HG02678 (cell line): ENCODE measurements at regions not wholly inside any gene's neighbourhood (a gene's known extent, or its start where the extent isn't known, plus 50 kb on each side); places are given as distances from the start of the nearest gene placed in this dataset.
"Not testable (repeated sequence)": the region's sequence is repeated elsewhere in the genome, so short reads cannot be mapped to it uniquely, and the experiment has no call there.

Experiments used
- ATAC-seq: cut with Tn5 transposase; IDR thresholded peaks from one replicate; pipeline ENCODE4 v1.9.1; 2021; ENCODE audit warnings: mild to moderate bottlenecking, moderate library complexity; ENCODE audit not compliant: unreplicated experiment

DNA sequence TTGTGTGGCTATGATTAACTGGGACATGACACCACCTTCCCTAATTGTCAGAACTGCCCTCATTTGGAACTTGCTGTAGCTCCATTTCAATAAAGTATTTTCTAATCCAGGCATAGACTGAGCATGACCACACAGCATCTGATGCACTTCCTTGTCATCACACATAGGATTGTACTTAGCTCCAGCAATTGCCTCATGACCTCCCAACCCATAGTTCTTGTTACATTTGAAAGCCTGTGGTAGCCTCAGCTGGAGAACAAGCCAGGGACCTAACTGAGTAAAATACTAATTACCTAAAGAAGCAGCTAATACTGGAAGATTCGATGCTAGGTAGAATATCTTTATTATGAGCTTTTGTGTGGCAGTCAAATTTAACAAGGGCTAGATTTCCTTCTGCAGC, 187.3 kb upstream of the KIF2B start:
- no peak for ATAC-seq

DNA sequence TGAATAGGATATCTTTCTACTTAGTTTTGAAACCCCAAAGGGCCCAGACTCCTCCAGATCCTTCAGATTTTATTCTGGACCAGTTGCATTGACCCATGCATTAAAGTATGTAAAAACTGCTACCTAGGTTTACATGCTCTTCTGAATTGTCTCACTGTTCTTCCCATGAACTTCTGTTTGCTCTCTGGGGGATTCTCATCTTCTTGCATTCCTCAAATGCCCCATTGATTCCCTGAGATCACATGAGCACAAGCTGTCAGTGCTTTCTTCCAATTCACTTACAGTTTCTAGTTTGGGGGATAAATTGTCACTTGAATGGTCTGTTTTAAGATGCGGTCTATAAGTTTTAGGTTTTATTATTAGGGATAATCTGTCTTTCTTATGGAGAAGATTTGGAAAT, 188.9 kb upstream of the KIF2B start:
- ATAC-seq = no peak

DNA sequence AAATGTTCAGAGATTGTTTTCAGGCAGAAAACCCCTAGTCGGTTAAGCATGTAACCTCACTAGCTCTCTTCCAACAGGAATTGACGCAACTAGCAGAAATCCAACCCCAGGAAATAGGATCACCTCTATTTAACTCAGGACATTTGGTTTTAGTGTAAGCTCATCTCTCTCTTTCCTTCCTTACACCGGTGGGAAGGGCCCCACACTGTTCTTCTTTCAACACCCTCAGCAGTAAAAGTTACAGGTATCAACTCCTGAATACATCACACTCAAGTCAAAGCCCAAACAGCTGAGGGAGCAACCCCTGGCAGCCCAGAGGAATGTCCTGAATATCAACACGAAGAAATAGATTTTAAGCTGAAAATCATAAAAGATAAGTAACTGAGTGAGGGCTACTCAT, 191.2 kb upstream of the KIF2B start:
- ATAC-seq = no peak

DNA sequence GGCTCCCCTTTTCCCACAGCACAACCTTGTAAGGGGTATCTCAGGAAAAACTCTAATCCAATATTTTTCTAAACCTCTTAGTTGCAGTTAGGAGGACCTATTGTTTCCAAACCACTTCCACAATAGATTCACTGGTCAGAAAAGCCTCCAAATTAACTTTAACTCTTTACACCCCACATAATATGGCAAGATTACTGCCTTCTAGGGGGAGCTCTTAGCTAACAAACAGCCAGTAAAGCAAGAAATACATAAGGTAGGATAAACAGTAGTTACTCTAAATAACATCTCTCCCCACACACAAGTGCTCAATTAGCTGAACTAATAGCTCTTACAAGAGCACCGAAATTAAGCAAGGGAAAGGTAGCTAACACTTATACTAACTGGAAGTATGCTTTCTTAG, 192.1 kb upstream of the KIF2B start:
- ATAC-seq = no peak

DNA sequence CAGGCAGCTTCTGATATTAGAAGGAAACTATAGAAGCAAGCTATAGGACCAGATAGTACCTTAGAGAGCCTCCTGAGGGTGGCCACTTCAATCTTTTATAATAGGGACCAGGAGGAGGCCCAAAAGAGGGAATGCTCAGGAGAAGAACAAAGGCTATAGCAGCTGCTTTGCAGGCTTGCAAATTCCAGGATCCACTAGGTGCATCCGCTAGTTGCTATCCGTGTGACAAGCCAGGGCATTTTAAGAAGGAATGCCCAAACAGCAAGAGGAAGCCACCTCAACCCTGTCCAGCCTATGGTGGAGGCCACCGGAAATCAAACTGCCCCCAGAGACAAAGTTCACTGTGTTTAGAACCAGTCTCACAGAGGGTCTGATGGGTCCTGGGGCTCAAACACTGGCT, 192.6 kb upstream of the KIF2B start:
- no peak for ATAC-seq

DNA sequence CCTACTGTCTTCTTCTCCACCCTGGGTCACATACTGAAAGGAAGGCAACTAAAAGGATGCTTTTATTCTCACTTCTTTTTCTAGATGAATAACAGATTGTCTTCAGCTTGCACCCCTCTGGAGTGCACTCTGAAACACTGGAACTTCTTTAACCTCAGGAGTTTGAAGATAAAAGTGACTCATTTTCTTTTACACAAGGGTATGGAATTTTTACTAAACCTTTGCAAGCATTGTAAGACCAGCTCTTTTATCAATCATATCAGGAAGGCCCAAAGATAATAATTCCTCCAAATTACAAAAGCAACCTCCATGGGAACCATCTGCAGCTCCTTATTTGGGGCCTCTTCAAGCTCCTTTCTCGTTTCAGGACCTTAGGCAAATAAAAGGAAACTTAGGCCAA, 193.5 kb upstream of the KIF2B start:
- no peak for ATAC-seq

DNA sequence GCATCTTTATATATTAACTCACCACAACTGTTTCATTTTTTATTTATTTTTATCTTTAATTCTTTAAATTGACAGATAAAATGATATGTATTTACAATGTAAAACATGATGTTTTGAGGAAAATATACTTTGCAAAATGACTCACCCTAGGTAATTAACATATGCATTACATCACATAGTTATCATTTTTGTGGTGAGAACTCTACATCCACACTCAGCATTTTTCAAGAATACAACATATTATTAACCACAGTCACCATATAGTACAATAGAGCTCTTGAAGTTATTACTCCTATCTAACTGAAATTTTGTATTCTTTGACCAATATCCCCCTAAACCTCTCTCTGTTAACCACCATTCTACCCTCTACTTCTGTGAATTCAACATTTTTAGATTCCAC, 194.7 kb upstream of the KIF2B start:
- no peak for ATAC-seq

DNA sequence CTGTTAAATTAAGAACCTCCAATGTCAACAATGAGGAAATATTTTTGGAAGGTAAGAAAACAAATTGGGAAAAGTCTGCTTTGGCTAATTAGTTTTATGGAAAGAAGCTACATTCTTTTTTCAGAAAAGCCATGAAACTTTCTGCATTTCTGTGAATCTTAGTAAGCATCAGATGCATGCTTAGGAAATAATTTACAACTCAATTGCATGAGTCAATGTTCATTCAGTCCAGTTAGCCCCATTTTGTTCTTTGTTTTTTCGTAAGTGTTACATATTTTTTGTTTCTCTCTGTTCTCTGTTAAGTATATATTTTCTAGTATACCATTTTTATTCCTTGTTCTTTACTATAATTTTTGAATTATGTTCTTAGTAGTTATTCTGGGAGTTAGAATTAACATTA, 195.2 kb upstream of the KIF2B start:
- no peak for ATAC-seq

DNA sequence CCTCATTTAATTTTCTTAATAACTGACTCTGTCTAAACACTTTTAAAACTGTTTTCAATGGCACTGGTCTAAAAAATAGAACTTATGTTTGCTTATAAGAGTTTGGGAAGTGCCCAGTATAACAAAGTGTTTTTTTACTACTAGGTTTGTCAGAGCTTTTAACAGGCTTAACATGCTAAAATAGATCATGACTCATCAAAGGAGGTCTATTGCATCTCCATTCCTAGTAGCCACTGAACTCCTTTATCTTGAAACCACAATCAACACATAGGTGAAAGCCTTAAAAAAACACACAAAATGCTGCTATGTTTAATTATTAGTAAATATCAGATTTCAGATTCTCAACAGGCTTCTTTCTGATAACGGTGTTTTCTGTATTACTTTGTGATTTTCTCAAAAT, 196.4 kb upstream of the KIF2B start:
- ATAC-seq = no peak

DNA sequence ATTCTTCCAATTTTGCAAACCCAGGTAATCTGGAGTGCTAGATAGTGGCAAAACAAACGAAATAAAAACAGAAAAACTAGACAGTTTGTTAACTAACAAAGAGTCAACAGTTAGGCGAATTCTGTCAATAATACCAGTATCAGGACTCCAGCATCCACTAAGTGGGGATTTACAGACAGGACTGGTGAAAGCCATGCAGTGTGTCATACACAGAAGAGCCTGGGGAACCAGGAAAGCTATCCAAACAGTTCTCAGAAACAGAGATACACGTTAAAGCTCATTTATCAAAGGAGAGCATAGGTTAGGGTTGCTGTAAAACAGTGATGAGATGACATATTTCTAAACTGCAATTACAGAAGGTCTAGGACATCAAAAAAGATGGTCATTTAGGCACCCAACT, 203.7 kb upstream of the KIF2B start:
- ATAC-seq = no peak

DNA sequence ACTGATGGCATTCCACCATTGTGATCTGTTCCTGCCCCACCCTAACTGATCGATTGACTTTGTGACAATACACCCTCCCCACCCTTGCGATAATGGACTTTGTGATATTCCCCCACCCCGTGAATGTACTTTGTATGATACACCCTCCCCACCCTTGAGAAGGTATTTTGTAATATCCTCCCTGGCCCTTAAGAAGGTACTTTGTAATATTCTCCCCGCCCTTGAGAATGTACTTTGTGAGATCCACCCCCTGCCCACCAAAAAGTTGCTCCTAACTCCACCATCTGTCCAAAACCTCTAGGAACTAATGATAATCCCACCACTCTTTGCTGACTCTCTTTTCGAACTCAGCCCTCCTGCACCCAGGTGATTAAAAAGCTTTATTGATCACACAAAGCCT, 214.5 kb upstream of the KIF2B start:
- ATAC-seq = not testable (repeated sequence)

DNA sequence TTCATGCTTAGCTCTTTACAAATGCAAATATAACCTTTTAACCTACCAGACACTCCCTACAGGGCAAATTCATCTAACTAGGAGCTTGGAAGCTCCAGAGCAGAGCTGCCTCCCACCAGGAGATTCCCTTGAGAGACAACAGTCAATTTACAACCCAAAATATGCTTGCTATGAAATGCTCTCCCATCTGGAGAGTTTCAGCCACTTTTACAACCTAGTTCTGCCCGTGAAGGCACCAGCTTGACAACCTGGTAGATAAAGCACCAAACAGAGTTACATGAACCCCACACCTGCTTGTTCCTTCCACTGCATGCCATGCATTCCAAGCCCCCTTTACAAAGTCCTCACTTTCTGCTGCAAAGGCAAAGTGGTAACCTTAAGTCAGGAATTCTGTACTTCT, 215.3 kb upstream of the KIF2B start:
- ATAC-seq = no peak

DNA sequence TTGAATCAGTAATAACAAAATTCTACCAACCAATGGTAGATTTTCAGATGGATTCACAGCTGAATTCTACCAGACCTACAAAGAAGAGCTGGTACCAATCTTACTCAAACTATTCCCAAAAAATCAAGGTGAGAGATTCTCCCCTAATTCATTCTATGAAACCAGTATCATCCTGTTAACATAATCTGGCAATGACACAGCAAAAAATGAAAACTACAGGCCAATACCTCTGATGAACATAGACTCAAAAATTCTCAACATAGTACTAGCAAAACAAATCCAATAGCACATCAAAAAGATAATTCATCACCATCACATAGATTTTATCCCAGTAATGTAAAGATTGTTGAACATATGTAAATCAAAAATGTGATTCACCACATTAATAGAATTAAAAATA, 234.4 kb upstream of the KIF2B start:
- no peak for ATAC-seq

DNA sequence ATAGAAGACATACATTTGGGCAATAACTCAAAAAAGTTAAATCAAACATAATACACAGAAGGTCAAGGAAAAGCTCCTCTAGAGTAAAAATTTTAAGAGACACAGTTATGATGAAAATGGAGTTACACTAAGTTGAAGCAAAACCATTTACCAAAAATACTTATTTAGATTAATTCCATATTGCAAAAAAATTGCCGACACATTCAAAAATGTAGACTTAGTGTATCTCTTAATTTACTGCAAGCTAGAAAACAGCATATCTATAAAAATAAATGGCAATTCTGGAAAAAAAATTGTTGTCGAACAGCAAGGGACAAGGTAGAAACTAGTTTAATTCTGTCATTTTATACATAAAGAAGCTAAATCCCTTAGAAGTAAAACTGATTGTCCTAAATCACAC, 248.7 kb upstream of the KIF2B start:
- ATAC-seq = no peak

DNA sequence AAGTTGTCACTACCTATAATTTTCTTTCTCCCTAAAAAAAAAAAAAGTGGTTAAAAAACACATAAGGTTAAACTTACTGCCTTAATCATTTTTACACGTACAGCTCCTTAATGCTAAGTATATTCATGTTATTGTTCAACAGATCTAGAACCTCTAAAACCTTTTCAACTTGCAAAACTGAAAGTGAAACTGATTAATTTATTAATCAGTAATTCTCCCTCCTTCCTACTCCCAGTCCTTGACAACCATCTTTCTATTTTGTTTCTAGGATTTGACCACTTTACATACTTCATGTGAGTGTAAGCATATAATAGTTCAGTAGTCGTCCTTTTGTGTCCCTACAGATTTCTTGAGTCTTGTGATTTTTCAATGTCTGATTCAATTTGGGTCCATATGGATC, 251.4 kb upstream of the KIF2B start:
- ATAC-seq = no peak

DNA sequence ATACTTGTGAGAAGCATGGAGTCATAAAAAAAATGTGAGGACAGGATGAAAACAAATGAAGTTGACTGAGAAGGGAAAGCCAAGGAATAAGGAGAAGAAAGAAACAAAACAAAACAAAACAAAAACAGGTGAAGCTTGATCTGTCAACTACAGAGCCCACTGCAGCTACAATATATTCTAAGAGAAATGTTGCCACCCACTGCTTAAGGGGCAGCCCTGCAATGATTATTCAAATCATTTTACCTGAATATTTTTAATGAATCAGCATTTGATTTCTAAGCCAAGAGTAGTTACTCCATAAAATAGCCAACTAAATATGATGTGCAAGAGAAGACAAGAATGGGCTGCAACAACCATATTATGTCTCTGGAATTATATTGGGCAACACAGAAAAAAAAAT, 252.0 kb upstream of the KIF2B start:
- no peak for ATAC-seq

DNA sequence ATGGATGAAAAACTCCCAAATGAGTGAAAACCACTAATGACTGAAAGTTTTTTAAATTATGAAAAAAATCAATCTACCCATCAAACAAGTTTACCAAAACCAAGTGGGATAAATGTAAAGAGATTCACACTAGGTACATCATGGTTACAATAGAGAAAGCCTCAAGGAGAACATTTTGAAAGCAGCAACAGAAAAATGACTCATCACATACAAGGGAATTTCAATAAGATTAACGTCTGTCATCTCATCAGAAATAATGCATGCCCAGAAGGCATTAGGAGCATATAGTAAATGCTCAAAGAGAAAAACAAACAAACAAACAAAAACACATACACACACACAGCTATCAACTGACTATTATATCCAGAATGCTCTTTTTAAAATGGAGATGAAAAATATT, 261.8 kb upstream of the KIF2B start:
- ATAC-seq = no peak

DNA sequence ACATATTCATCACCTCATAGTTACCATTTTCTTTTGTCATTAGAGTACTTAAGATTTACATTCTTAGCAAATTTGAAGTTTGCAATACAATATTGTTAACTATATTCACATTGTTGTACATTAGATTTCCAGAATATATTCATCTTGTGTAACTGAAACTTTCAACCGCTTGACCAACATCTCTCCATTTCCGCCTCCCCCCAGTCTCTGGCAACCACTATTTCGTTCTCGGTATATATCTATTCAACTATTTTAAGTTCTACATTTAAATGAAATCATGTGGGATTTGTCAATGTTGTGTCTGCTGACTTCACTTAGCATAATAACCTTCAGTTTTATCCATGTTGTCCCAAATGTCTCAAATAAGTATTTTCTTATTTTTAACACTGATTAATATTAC, 274.5 kb upstream of the KIF2B start:
- ATAC-seq = no peak

DNA sequence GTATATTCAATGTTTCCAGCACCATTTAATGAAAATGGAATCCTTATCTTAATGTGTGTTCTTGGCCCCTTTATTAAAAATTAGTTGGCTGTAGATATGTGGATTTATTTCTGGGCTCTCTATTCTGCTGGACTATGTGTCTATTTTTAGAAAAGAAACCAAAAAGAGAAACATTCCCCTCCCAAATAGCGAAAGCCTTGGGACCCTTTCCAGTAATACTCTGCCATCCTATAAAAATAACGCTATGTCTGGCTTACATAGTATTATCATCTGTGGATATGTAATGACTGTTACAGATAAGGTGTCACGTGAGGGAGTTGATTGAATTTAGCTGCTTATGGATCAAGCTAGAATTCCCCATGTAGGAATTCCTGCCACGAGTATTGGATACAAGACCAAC, 279.3 kb upstream of the KIF2B start:
- ATAC-seq = no peak

DNA sequence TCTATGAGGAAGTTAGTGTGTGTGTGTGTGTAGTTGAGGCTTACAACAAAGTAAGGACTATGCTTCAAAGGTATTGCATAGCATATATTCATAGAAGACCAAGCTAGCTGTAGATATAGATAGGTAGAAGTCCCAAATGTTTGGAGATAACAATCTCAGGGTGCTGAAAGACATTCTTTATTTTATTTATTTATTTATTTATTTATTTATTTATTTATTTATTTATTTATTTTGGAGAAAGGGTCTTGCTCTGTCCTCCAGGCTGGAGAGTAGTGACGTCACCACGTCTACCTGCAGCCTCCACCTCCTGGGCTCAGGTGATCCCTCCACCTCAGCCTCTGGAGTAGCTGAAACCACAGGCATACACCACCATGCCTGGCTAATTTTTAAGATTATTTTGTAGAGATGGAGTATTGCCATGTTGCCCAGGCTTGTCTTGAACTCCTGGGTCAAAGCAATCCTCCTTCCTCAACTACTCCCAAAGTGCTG, 284.6 kb upstream of the KIF2B start:
- no peak for ATAC-seq

DNA sequence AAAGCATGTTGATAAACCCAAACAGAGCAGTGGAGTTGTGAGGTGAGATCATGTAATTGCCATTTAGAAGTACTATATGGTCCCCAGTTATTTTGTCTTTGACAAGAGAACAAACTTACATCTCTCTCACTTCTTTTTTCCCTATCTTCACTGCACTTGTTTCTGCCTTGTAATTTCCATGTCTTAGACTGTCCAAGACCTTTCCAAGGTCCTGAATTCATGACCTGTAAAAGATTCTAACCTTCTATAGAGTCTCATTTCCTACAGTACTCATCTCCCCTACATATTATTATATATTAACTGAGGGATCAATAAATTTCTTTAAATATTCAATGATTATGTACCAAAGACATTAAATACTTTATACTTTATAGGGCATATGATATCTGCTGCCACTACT, 295.3 kb upstream of the KIF2B start:
- no peak for ATAC-seq

DNA sequence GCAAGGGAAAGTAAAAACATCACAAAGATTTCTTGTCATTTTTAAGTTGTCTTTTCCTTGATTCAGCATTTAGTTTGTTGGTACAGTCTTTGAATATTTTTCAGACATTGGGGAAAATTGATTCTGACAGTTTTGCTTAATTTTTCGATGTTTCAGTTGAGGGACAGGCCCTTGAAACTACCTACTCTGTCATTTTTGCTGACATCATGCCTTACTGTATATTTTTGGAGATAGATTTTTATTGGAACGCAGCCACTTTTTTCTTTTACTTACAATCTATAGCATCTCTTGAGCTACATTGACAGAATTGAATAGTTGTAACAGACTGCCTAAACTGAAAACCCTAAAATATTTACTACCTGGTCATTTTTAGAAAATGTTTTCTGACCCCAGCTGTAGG, 297.1 kb upstream of the KIF2B start:
- no peak for ATAC-seq

DNA sequence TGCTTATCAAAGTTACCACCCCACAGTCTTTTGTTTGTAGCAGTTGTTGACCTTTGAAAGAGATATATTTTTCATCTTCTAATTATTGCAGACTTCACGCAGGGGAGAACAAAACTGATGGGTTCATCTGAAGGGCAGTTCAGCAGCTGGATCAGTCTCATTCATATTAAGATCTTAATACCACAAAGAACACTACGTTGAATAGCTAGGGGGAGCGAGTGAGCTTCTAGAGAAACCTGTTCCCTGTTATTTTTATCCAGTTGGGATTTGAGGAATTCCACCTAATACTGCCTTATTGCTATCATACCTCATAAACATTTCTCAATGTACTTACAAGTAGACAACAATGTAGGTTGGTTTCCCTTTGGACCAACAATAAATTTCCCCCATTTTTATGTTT, 306.1 kb upstream of the KIF2B start:
- ATAC-seq = no peak

DNA sequence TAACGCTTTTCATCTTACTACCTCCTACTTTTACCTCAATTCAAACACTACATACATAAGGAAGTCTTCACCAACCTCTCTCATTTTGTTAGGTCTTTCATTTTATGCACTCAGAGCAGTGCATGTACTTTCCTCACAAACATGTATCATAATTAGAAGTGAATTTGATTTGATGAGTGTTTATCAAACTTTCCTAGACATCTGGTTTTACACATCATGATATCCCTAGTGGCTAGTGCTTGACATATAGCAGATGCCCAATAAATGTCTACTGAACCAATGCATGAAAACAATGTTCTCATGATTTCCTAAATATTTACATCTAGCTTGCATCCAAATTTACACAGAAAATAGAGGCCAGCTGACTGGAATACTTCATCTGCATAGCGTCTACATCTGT, 323.4 kb upstream of the KIF2B start:
- ATAC-seq = no peak
